ENCODE measurements at regions not wholly inside any gene's neighbourhood (a gene's known extent, or its start where the extent isn't known, plus 50 kb on each side); places are given as distances from the start of the nearest gene placed in this dataset.

DNA sequence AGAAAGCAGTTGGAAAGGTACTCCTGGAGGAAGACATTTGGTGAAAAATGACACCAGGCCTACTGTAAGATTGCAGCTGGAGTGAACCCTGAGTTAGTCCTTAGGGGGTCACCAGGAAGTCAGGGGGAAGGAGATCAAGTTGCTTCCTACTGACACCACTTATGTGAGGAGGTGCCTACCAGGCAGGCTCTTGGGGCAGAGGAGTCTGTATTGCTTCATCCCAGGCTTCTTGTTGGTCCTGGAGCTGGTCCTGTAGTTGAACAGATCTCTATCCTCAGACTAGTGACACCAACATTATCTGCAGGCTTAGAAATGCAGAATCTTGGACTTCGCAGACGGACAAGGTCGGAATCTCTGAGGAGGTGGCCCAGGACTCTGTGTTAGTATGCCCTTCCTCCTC is 116.0 kb upstream of the ARGLU1 start:
- TF ChIP-seq POLR2AphosphoS5 (IDR thresholded peaks at IDR 0.05; ENCODE audit: borderline replicate concordance, low read depth, low read length) (no peak), EZH2 (IDR thresholded peaks at IDR 0.05) (no peak)

Data from SK-N-MC (cell line).